ENCODE measurements at regions not wholly inside any gene's neighbourhood (a gene's known extent, or its start where the extent isn't known, plus 50 kb on each side); places are given as distances from the start of the nearest gene placed in this dataset.

- H4K20me1 ChIP-seq (ENCODE audit: insufficient read depth), result no peaks in the 10 kb centered on the region
- peaks cover 17% of the 10 kb centered on the region for H3K27me3 ChIP-seq (ENCODE audit: insufficient read depth, low read depth)
- H3K4me1 ChIP-seq (replicated peaks; ENCODE audit: insufficient read depth), result no peaks in the 10 kb centered on the region
- H3K27ac ChIP-seq, result no peak overlapping the region
- no TSS peak for BruUV-seq (replicated peaks)
- H2AFZ ChIP-seq, result no peak overlapping the region
- CTCF ChIA-PET, result interaction anchor here (0.7 kb wide), 1 partner anchor 81 kb away, joined by 5 read pairs; no protein-coding TSS in a partner anchor
- H3K36me3 ChIP-seq (ENCODE audit: low read depth), result no peaks in the 10 kb centered on the region
- DNase-seq, result peak in 1 of 2 experiments; percentile 8
- no peaks in the 10 kb centered on the region for H3F3A ChIP-seq (ENCODE audit: insufficient read depth, low read depth)
- no peaks in the 10 kb centered on the region for H3K9me3 ChIP-seq (ENCODE audit: insufficient read depth, low read depth)
- POLR2A ChIA-PET (ENCODE audit: unreplicated experiment), result no interaction called here
- H3K9me2 ChIP-seq (ENCODE audit: insufficient read depth), result no peaks in the 10 kb centered on the region
- intact Hi-C loops (cut with micrococcal nuclease; ENCODE audit: unreplicated experiment), result loop anchor here (5.0 kb wide), 2 partner anchors 638 to 683 kb away; no protein-coding TSS in a partner anchor
- no peaks in the 10 kb centered on the region for H3K79me2 ChIP-seq (ENCODE audit: low read depth)
- no peak overlapping the region for H3K4me2 ChIP-seq
- TF ChIP-seq CTCF (conservative IDR thresholded peaks at IDR 0.05) (peak; percentile 77), EZH2 (IDR thresholded peaks at IDR 0.05; ENCODE audit: low read depth) (no peak)
- H3K4me3 ChIP-seq, result no peak overlapping the region
These were observed 63.5 kb upstream of the ARHGAP36 start for GRCh38 chrX:130994671-130995070.

- H3K27me3 ChIP-seq (ENCODE audit: insufficient read depth, low read depth), result peaks cover 17% of the 10 kb centered on the region
- ChIA-PET POLR2A (ENCODE audit: unreplicated experiment) (no interaction called here), CTCF (no interaction called here)
- no peaks in the 10 kb centered on the region for H3K9me2 ChIP-seq (ENCODE audit: insufficient read depth)
- H3K36me3 ChIP-seq (ENCODE audit: low read depth), result no peaks in the 10 kb centered on the region
- H3K9me3 ChIP-seq (ENCODE audit: insufficient read depth, low read depth), result no peaks in the 10 kb centered on the region
- no peak overlapping the region for H2AFZ ChIP-seq
- no peak overlapping the region for H3K4me2 ChIP-seq
- no peak overlapping the region for H3K4me3 ChIP-seq
- no TSS peak for BruUV-seq (replicated peaks)
- no peak overlapping the region for H3K27ac ChIP-seq
- intact Hi-C loops (cut with micrococcal nuclease; ENCODE audit: unreplicated experiment), result loop anchor here (5.0 kb wide), 1 partner anchor 637 kb away; no protein-coding TSS in a partner anchor
- no peaks in the 10 kb centered on the region for H4K20me1 ChIP-seq (ENCODE audit: insufficient read depth)
- no peak for DNase-seq
- no peaks in the 10 kb centered on the region for H3K79me2 ChIP-seq (ENCODE audit: low read depth)
- TF ChIP-seq EZH2 (IDR thresholded peaks at IDR 0.05; ENCODE audit: low read depth) (no peak), CTCF (conservative IDR thresholded peaks at IDR 0.05) (no peak)
- H3K4me1 ChIP-seq (replicated peaks; ENCODE audit: insufficient read depth), result no peaks in the 10 kb centered on the region
- H3F3A ChIP-seq (ENCODE audit: insufficient read depth, low read depth), result no peaks in the 10 kb centered on the region
These were observed 62.7 kb upstream of the ARHGAP36 start for GRCh38 chrX:130995439-130995838.

- ChIA-PET CTCF (no interaction called here), POLR2A (ENCODE audit: unreplicated experiment) (no interaction called here)
- H3K36me3 ChIP-seq (ENCODE audit: low read depth), result no peaks in the 10 kb centered on the region
- H3F3A ChIP-seq (ENCODE audit: insufficient read depth, low read depth), result no peaks in the 10 kb centered on the region
- H3K4me2 ChIP-seq, result no peak overlapping the region
- H4K20me1 ChIP-seq (ENCODE audit: insufficient read depth), result no peaks in the 10 kb centered on the region
- DNase-seq, result no peak
- intact Hi-C loops (cut with micrococcal nuclease; ENCODE audit: unreplicated experiment), result loop anchor here (5.0 kb wide), 1 partner anchor 635 kb away; no protein-coding TSS in a partner anchor
- H3K4me3 ChIP-seq, result no peak overlapping the region
- TF ChIP-seq EZH2 (IDR thresholded peaks at IDR 0.05; ENCODE audit: low read depth), result no peak
- no peak for TF ChIP-seq CTCF (conservative IDR thresholded peaks at IDR 0.05)
- H3K79me2 ChIP-seq (ENCODE audit: low read depth), result no peaks in the 10 kb centered on the region
- peaks cover 21% of the 10 kb centered on the region for H3K27me3 ChIP-seq (ENCODE audit: insufficient read depth, low read depth)
- H2AFZ ChIP-seq, result no peak overlapping the region
- H3K9me3 ChIP-seq (ENCODE audit: insufficient read depth, low read depth), result no peaks in the 10 kb centered on the region
- H3K4me1 ChIP-seq (replicated peaks; ENCODE audit: insufficient read depth), result no peaks in the 10 kb centered on the region
- no peaks in the 10 kb centered on the region for H3K9me2 ChIP-seq (ENCODE audit: insufficient read depth)
- BruUV-seq (replicated peaks), result no TSS peak
- no peak overlapping the region for H3K27ac ChIP-seq
These were observed 60.8 kb upstream of the ARHGAP36 start for GRCh38 chrX:130997314-130997713.

Measured in PC-9 (cell line).